Mesendoderm (in vitro differentiated cells): ENCODE measurements at regions not wholly inside any gene's neighbourhood (a gene's known extent, or its start where the extent isn't known, plus 50 kb on each side); places are given as distances from the start of the nearest gene placed in this dataset.
A peak's percentile ranks its signal among the peaks of the same experiment; 100 is the strongest.

Source experiments
- DNase-seq: peaks from one replicate; pipeline ENCODE4 v3.0.0; 2013
- H2AK5ac ChIP-seq: 2 replicates; pipeline ENCODE4 v1.6.1; 2013; ENCODE audit warnings: low read length, inconsistent platforms
- H2BK120ac ChIP-seq: 2 replicates; pipeline ENCODE4 v1.6.1; 2013; ENCODE audit warnings: low read depth, mild to moderate bottlenecking, low read length, moderate library complexity, mixed read lengths
- H2BK15ac ChIP-seq: replicated peaks from 2 replicates; pipeline ENCODE4 v1.6.1; 2013; ENCODE audit warnings: low read depth, mild to moderate bottlenecking, moderate library complexity
- H2BK5ac ChIP-seq: 2 replicates; pipeline ENCODE4 v1.6.1; 2013; ENCODE audit warnings: low read length, inconsistent platforms
- H3K18ac ChIP-seq: 2 replicates; pipeline ENCODE4 v1.6.1; 2013; ENCODE audit warnings: mild to moderate bottlenecking, low read length, mixed read lengths
- H3K23ac ChIP-seq: one replicate; pipeline ENCODE4 v1.6.1; 2013; ENCODE audit warnings: low read length
- H3K27ac ChIP-seq: 2 replicates; pipeline ENCODE4 v1.5.1; 2013; ENCODE audit warnings: low read depth, mild to moderate bottlenecking, inconsistent platforms, low read length, moderate library complexity
- H3K27me3 ChIP-seq: 2 replicates; pipeline ENCODE4 v1.6.1; 2013; ENCODE audit warnings: low read length, control low read depth, mild to moderate bottlenecking, inconsistent platforms; ENCODE audit not compliant: insufficient read depth, poor library complexity
- H3K36me3 ChIP-seq: 2 replicates; pipeline ENCODE4 v1.6.1; 2013; ENCODE audit warnings: low read length, inconsistent platforms; ENCODE audit not compliant: control insufficient read depth, insufficient read depth
- H3K4ac ChIP-seq: one replicate; pipeline ENCODE4 v1.6.1; 2013; ENCODE audit warnings: low read depth, mild to moderate bottlenecking, low read length, moderate library complexity
- H3K4me1 ChIP-seq: 2 replicates; pipeline ENCODE4 v1.6.1; 2013; ENCODE audit warnings: low read depth, low read length, inconsistent platforms; ENCODE audit not compliant: control insufficient read depth
- H3K4me2 ChIP-seq: 2 replicates; pipeline ENCODE4 v1.6.1; 2013; ENCODE audit warnings: low read length
- H3K4me3 ChIP-seq: 2 replicates; pipeline ENCODE4 v1.5.1; 2013; ENCODE audit warnings: mild to moderate bottlenecking, low read length
- H3K56ac ChIP-seq: one replicate; pipeline ENCODE4 v1.6.1; 2013; ENCODE audit warnings: low read length
- H3K79me1 ChIP-seq: 2 replicates; pipeline ENCODE4 v1.6.1; 2013; ENCODE audit warnings: low read length, inconsistent platforms
- H3K79me2 ChIP-seq: 2 replicates; pipeline ENCODE4 v1.6.1; 2013; ENCODE audit warnings: mild to moderate bottlenecking, low read length; ENCODE audit not compliant: control insufficient read depth, insufficient read depth
- H3K9ac ChIP-seq: 2 replicates; pipeline ENCODE4 v1.6.1; 2013; ENCODE audit warnings: low read length, inconsistent platforms
- H4K5ac ChIP-seq: one replicate; pipeline ENCODE4 v1.6.1; 2013; ENCODE audit warnings: low read length
- H4K8ac ChIP-seq: one replicate; pipeline ENCODE4 v1.6.1; 2013; ENCODE audit warnings: low read depth, mild to moderate bottlenecking, control low read depth, low read length, moderate library complexity
- WGBS: extraction: QIAGEN DNeasy Blood & Tissue Kit; methylation state at CpG from one replicate; pipeline ENCODE4 v1.1.7; 2013; ENCODE audit warnings: low lambda C conversion rate, missing lambda C conversion rate; ENCODE audit not compliant: insufficient coverage; ENCODE audit errors: extremely low coverage; 5-methylcytosine and 5-hydroxymethylcytosine counted together

DNA sequence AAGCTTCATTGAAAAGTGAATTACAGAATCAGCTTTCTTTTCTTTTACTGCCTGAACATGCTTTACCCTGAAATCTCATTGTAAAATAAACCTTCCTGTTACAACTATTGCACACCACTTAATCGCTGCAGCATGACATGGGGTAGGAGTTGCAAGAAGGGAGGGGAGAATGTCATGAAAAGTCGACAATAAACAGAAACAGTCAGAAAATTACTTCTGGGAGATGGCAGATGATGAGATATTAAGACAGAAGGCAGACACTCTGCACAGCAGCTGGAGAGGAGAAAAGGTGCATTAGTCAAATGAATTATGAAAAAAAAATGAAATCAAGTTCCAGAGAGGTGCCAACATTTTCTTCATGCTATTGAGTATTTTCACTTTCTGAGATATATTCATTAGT lies 287.7 kb downstream of the PCDH7 start:
- Histone ChIP-seq H3K4ac (no peak overlapping the region), H3K27me3 (no peaks in the 10 kb centered on the region), H2BK15ac (no peak overlapping the region), H3K4me2 (no peak overlapping the region), H2BK120ac (no peak overlapping the region), H3K56ac (no peak overlapping the region), H3K4me3 (no peak overlapping the region), H3K36me3 (no peaks in the 10 kb centered on the region), H3K79me1 (no peaks in the 10 kb centered on the region), H3K4me1 (no peaks in the 10 kb centered on the region), H3K18ac (no peak overlapping the region), H2BK5ac (no peak overlapping the region), H3K27ac (no peak overlapping the region), H2AK5ac (no peak overlapping the region), H4K8ac (no peak overlapping the region), H3K23ac (no peak overlapping the region), H3K9ac (no peak overlapping the region), H3K79me2 (no peaks in the 10 kb centered on the region), H4K5ac (no peak overlapping the region)
- WGBS, result no CpG with 5 or more reads among the region's 2 CpGs
- DNase-seq, result no peak

DNA sequence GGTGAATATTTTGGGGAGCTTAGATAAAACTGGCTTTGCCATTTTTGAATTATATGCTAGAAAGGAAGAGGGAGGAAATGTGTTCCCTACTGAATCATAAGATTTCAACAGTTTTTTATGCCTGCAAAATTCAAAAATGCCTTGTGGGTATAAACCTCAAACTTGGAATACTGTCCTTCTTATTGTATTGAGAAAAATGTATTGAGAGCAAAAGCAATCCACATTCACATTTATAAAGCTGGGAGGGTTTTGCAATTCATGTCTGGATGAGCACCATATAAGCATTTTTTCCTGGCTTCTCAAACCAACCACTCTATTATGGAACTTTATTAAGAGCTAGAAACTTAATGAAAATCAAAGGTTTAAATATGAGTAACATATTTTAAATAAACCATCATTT lies 289.8 kb downstream of the PCDH7 start:
- H3K4me1 ChIP-seq, result no peaks in the 10 kb centered on the region
- H3K36me3 ChIP-seq, result no peaks in the 10 kb centered on the region
- H2BK15ac ChIP-seq, result no peak overlapping the region

DNA sequence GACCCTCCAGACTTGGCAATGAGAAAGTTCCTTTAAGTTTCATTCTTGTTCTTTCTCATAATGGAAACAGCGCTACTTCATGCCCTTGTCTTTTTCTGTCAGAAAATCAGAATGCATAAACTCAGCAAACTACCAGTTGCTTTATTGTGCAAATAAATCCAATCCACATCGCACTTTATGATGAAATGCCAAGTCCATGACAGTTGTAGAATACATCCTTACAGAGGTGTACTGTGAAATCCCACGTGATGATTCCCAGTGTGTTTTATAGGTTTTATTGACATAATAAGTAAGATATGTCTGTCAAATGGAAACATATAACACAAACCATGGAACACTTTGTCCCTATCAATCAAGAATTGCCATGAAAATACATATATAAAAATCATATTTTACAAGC lies 295.0 kb downstream of the PCDH7 start:
- Histone ChIP-seq H3K23ac (no peak overlapping the region), H3K4me1 (no peaks in the 10 kb centered on the region), H2BK5ac (no peak overlapping the region), H3K4ac (no peak overlapping the region), H3K56ac (no peak overlapping the region), H2BK15ac (no peak overlapping the region), H3K4me2 (no peak overlapping the region), H2AK5ac (no peak overlapping the region), H3K79me1 (no peaks in the 10 kb centered on the region), H3K4me3 (no peak overlapping the region), H3K9ac (no peak overlapping the region), H4K8ac (no peak overlapping the region), H4K5ac (no peak overlapping the region), H3K36me3 (no peaks in the 10 kb centered on the region), H2BK120ac (no peak overlapping the region), H3K79me2 (no peaks in the 10 kb centered on the region), H3K27me3 (no peaks in the 10 kb centered on the region), H3K27ac (no peak overlapping the region), H3K18ac (no peak overlapping the region)
- no CpG with 5 or more reads among the region's 3 CpGs for WGBS
- no peak for DNase-seq

More for the DNA sequence above, 289.8 kb downstream of the PCDH7 start:
- no peak for DNase-seq
- Histone ChIP-seq H3K27me3 (no peaks in the 10 kb centered on the region), H3K4ac (no peak overlapping the region), H3K4me2 (no peak overlapping the region), H3K4me3 (no peak overlapping the region), H2AK5ac (no peak overlapping the region), H2BK5ac (no peak overlapping the region), H3K9ac (no peak overlapping the region), H3K18ac (no peak overlapping the region), H2BK120ac (no peak overlapping the region), H3K79me1 (no peaks in the 10 kb centered on the region), H3K27ac (no peak overlapping the region), H4K5ac (no peak overlapping the region), H3K23ac (no peak overlapping the region), H3K56ac (no peak overlapping the region), H3K79me2 (no peaks in the 10 kb centered on the region), H4K8ac (no peak overlapping the region)

DNA sequence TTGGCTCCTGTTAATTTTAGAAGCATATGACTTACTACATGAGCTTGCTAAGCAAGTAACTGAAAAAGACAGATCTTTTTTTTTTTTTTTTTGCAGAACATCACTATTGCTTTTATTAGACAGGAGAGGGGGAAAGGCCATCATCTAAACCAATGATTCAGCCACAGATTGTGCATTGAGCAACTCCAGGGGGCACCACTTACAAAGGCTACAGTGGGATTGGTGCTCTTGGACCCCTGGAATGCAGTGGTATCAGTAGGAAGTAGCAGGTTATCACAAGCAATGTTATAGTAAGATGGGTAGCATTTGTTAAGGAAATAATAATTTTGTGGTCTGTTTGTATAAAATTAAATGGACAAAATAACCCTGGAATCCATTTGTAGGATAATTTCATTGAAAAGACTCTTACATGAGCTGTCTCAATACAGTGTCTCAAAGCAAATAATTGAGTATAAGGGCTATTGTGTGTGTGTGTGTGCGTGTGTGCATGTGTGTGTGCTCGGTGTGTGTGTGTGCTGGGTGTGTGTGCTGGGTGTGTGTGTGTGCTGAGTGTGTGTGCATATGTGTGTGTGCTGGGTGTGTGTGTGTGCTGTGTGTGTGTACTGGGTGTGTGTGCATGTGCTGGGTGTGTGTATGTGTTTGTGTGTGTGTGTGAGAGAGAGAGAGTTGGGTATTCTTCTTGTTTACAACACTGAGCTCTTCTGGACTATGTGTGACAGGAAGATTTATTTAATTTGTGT lies 296.3 kb downstream of the PCDH7 start:
- no peaks in the 10 kb centered on the region for H3K79me2 ChIP-seq
- no peak overlapping the region for H3K4ac ChIP-seq
- no peak overlapping the region for H2BK120ac ChIP-seq
- H2BK5ac ChIP-seq, result no peak overlapping the region
- no peaks in the 10 kb centered on the region for H3K4me1 ChIP-seq
- no peak overlapping the region for H3K4me2 ChIP-seq
- H3K18ac ChIP-seq, result no peak overlapping the region
- no peaks in the 10 kb centered on the region for H3K27me3 ChIP-seq
- H3K27ac ChIP-seq, result no peak overlapping the region
- H3K36me3 ChIP-seq, result no peaks in the 10 kb centered on the region
- no peak overlapping the region for H3K4me3 ChIP-seq
- no peak overlapping the region for H3K23ac ChIP-seq
- H3K56ac ChIP-seq, result no peak overlapping the region
- H2BK15ac ChIP-seq, result no peak overlapping the region
- WGBS, result no CpG with 5 or more reads among the region's 2 CpGs
- no peak overlapping the region for H4K5ac ChIP-seq
- H2AK5ac ChIP-seq, result no peak overlapping the region
- no peaks in the 10 kb centered on the region for H3K79me1 ChIP-seq
- no peak overlapping the region for H3K9ac ChIP-seq
- DNase-seq, result peak; percentile 34
- no peak overlapping the region for H4K8ac ChIP-seq

DNA sequence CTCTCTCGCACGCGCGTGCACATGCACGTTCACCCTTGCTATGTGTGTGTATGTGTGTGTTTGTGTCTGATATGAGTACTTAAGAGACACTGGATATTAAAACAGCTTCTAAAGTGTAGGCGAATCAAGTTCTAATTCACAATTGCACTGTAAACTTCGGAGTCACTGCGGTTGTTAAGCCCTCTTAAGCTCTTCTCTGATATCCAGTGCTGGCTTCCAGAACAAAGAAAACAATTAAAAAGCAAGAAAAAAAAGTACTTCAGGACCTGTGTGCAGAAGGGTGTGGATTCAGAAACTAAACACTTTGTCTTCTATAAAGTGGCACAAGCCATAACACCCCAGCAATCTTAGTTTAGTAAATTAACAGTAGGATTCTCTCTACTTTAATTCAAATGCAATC lies 300.2 kb downstream of the PCDH7 start:
- H2BK5ac ChIP-seq, result no peak overlapping the region
- WGBS, result no CpG with 5 or more reads among the region's 8 CpGs
- no peaks in the 10 kb centered on the region for H3K79me1 ChIP-seq
- H3K56ac ChIP-seq, result no peak overlapping the region
- H3K36me3 ChIP-seq, result no peaks in the 10 kb centered on the region
- no peak overlapping the region for H3K4ac ChIP-seq
- no peaks in the 10 kb centered on the region for H3K4me1 ChIP-seq
- no peak overlapping the region for H4K8ac ChIP-seq
- H3K27ac ChIP-seq, result no peak overlapping the region
- no peak overlapping the region for H3K4me3 ChIP-seq
- no peak overlapping the region for H3K4me2 ChIP-seq
- no peak overlapping the region for H3K9ac ChIP-seq
- no peak overlapping the region for H2BK15ac ChIP-seq
- no peak overlapping the region for H2BK120ac ChIP-seq
- DNase-seq, result no peak
- H3K27me3 ChIP-seq, result no peaks in the 10 kb centered on the region
- no peaks in the 10 kb centered on the region for H3K79me2 ChIP-seq
- H3K18ac ChIP-seq, result no peak overlapping the region
- H4K5ac ChIP-seq, result no peak overlapping the region
- no peak overlapping the region for H3K23ac ChIP-seq
- H2AK5ac ChIP-seq, result no peak overlapping the region

DNA sequence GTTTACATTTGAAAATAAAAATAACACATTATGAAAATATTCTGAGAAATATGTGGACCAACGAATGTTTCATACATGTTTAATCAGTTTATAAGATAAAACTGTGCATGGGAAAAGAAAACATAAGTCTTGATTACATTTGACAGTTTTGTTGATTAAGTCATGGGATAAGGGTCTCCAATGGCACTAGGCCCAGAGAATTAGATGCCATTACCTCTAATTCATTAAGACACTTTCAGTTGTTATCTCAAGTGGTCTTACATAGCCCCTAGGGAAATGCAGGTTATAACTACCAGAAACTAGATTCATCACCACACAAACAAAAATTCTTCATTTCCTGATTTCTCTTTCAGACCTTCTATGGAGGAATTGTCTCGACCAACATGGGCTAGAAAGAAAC lies 300.8 kb downstream of the PCDH7 start:
- no peak overlapping the region for H3K56ac ChIP-seq
- H3K4me2 ChIP-seq, result no peak overlapping the region
- no peak overlapping the region for H2BK120ac ChIP-seq
- H3K79me1 ChIP-seq, result no peaks in the 10 kb centered on the region
- no peak overlapping the region for H4K8ac ChIP-seq
- DNase-seq, result no peak
- H2BK15ac ChIP-seq, result no peak overlapping the region
- no peaks in the 10 kb centered on the region for H3K4me1 ChIP-seq
- H3K27me3 ChIP-seq, result no peaks in the 10 kb centered on the region
- no peak overlapping the region for H2AK5ac ChIP-seq
- H3K9ac ChIP-seq, result no peak overlapping the region
- no CpG with 5 or more reads among the region's 2 CpGs for WGBS
- no peaks in the 10 kb centered on the region for H3K79me2 ChIP-seq
- H3K27ac ChIP-seq, result no peak overlapping the region
- H3K4me3 ChIP-seq, result no peak overlapping the region
- H3K23ac ChIP-seq, result no peak overlapping the region
- no peak overlapping the region for H4K5ac ChIP-seq
- H2BK5ac ChIP-seq, result no peak overlapping the region
- H3K36me3 ChIP-seq, result no peaks in the 10 kb centered on the region
- H3K18ac ChIP-seq, result no peak overlapping the region
- no peak overlapping the region for H3K4ac ChIP-seq
